CD4-positive, alpha-beta memory T cell (primary cell): ENCODE measurements at regions not wholly inside any gene's neighbourhood (a gene's known extent, or its start where the extent isn't known, plus 50 kb on each side); places are given as distances from the start of the nearest gene placed in this dataset.
"Not testable (repeated sequence)": the region's sequence is repeated elsewhere in the genome, so short reads cannot be mapped to it uniquely, and the experiment has no call there.

Experiments
- CTCF ChIA-PET: fragments of 350-600 bp; sonication (Branson Sonifier 250); formaldehyde crosslinking; loops from one replicate; lab custom pipeline; 2021; ENCODE audit warnings: inconsistent platforms; ENCODE audit not compliant: partially characterized antibody; lab: Charles Lee
- POLR2A ChIA-PET: fragments of 350-600 bp; sonication (Branson Sonifier 250); formaldehyde crosslinking; loops from one replicate; lab custom pipeline; 2021; ENCODE audit not compliant: partially characterized antibody; lab: Charles Lee
- DNase-seq, 5 donors: peaks; one replicate each; pipeline versions ENCODE4 v3.0.0 to v3.0.0-alpha.2; 2020 to 2022; ENCODE audit warnings: mixed read lengths in 1 of 5
- H3K27ac ChIP-seq: one replicate; pipeline ENCODE4 v1.7.0; 2013; ENCODE audit warnings: low read depth, low read length
- H3K27me3 ChIP-seq: 2 replicates; pipeline ENCODE4 v1.7.0; 2013; ENCODE audit warnings: mild to moderate bottlenecking, low read length, moderate library complexity; ENCODE audit not compliant: insufficient read depth
- H3K36me3 ChIP-seq: 2 replicates; pipeline ENCODE4 v1.7.0; 2013; ENCODE audit warnings: mild to moderate bottlenecking, low read length, moderate library complexity; ENCODE audit not compliant: insufficient read depth
- H3K4me1 ChIP-seq: 2 replicates; pipeline ENCODE4 v1.7.0; 2013; ENCODE audit warnings: mild to moderate bottlenecking, low read length, moderate library complexity; ENCODE audit not compliant: insufficient read depth
- H3K4me3 ChIP-seq, 2 donors: one replicate each; pipeline ENCODE4 v1.7.0; 2013; ENCODE audit warnings: low read length in 2 of 2, mild to moderate bottlenecking in 1 of 2
- H3K9me3 ChIP-seq, 2 donors: one replicate each; pipeline ENCODE4 v1.7.0; 2013; ENCODE audit warnings: low read length in 2 of 2, control low read depth in 1 of 2; ENCODE audit not compliant: control insufficient read depth in 1 of 2
- H3K27ac Mint-ChIP-seq, 7 donors: one replicate each; pipeline ENCODE4 v1.8.0; 2020 to 2021; ENCODE audit warnings: mixed read lengths in 7 of 7, mild to moderate bottlenecking in 6 of 7, inconsistent platforms in 3 of 7, moderate library complexity in 3 of 7
- H3K27me3 Mint-ChIP-seq, 2 donors: one replicate each; pipeline ENCODE4 v1.8.0; 2020 to 2021; ENCODE audit warnings: mixed read lengths in 2 of 2
- H3K36me3 Mint-ChIP-seq, 2 donors: one replicate each; pipeline ENCODE4 v1.8.0; 2020 to 2021; ENCODE audit warnings: mixed read lengths in 2 of 2, inconsistent platforms in 1 of 2, mild to moderate bottlenecking in 1 of 2
- H3K4me1 Mint-ChIP-seq, 4 donors: one replicate each; pipeline ENCODE4 v1.8.0; 2020 to 2021; ENCODE audit warnings: mixed read lengths in 4 of 4, mild to moderate bottlenecking in 1 of 4
- H3K4me3 Mint-ChIP-seq, 8 donors: one replicate each; pipeline ENCODE4 v1.8.0; 2020 to 2021; ENCODE audit warnings: mixed read lengths in 8 of 8, mild to moderate bottlenecking in 7 of 8, moderate library complexity in 6 of 8, inconsistent platforms in 3 of 8
- H3K9me3 Mint-ChIP-seq, 8 donors: one replicate each; pipeline ENCODE4 v1.8.0; 2020 to 2021; ENCODE audit warnings: mixed read lengths in 8 of 8, mild to moderate bottlenecking in 5 of 8, inconsistent platforms in 3 of 8, moderate library complexity in 1 of 8
- intact Hi-C: fragments of 100-400 bp; cut with micrococcal nuclease; formaldehyde crosslinking; loops from one replicate; pipeline ENCODE4 v1.15.1; 2023

DNA sequence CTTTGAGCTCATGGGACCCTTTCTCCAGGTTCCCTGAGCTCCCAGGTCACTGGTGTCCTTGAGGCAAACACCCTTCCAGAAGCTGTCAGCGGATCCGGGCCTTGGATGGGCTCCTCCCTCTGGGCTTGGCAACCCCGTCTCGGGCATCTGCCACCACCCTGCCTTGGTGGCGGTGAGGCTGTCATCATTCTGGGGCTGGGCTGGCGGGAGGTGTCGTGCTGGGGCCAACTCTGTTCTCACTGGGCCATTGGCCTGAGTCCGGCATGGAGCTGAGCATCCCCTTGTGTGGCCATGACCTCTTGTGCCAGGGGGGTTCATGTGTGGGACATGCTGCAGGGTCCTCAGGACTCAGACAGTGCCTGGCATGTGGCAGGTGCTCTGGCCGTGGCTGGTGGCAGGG, 197.6 kb downstream of the LAT start:
- Histone ChIP-seq H3K4me1 (no peaks in the 10 kb centered on the region), H3K27ac (no peak overlapping the region), H3K36me3 (no peaks in the 10 kb centered on the region), H3K4me3 (no peak overlapping the region), H3K9me3 (no peaks in the 10 kb centered on the region), H3K27me3 (no peaks in the 10 kb centered on the region)
- H3K4me3 Mint-ChIP-seq, result no peak overlapping the region
- H3K27me3 Mint-ChIP-seq, result no peaks in the 10 kb centered on the region
- H3K9me3 Mint-ChIP-seq, result peaks cover 0 to 2% (median 0%) of the 10 kb centered on the region in 8 donors
- no peaks in the 10 kb centered on the region for H3K4me1 Mint-ChIP-seq
- POLR2A ChIA-PET, result no interaction called here
- H3K27ac Mint-ChIP-seq, result no peak overlapping the region
- intact Hi-C loops, result no loop called here
- no peaks in the 10 kb centered on the region for H3K36me3 Mint-ChIP-seq
- CTCF ChIA-PET, result no interaction called here
- DNase-seq, result no peak

DNA sequence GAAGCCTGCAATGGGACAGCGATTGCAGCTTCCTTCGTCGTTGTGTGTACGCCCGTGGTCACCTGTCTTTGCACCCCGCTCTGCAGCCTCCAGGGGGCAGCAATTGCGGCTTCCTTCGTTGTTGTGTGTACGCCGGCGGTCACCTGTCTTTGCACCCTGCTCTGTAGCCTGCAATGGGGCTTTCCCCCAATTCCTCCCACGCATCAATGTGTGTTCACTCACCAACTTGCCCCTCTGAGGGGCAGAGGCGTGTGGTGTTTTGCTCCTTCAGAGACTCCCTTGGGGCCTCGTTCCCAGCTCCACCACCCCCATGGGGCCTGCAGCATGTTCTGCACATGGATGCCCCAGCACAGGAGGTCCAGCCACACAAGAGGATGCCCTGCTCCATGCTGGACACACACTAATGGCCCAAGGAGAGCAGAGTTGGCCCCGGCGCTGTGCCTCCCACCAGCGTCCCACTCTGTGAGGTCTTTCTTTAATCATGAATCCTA, 197.1 kb downstream of the LAT start:
- H3K27me3 ChIP-seq, intact Hi-C loops, H3K36me3 ChIP-seq, H3K4me1 Mint-ChIP-seq, H3K4me3 Mint-ChIP-seq, H3K27me3 Mint-ChIP-seq, H3K9me3 ChIP-seq, H3K9me3 Mint-ChIP-seq, H3K36me3 Mint-ChIP-seq, H3K27ac ChIP-seq, H3K4me3 ChIP-seq, H3K4me1 ChIP-seq, DNase-seq, CTCF ChIA-PET, POLR2A ChIA-PET: not testable (repeated sequence)
- peak overlapping the region in 1 of 7 donors; percentile 62 for H3K27ac Mint-ChIP-seq

DNA sequence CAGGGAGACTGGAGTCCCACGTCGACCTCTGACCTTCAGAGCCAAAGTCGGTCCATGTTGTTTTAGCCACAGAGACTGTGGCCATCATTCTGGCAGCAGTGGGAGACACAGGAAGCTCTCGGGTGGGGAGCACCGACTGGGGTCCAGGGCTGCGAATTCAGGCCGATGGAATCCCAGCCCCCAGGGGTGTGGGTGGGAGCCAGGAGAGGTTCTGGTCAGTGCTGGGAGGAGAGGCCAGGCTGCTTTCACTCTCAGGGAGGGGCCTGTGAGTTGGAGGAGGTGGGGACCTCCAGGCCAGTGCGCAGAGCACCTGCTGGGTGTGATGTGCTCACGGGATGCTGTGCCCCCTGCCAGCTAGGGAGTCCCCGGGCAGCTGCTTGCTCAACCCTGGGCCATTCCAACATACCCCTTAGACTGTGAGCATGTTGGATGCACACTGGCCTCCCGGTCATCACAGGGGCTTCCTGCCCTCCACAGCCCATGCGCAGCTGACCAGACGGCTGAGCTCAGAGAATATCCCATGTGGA, 196.5 kb downstream of the LAT start:
- H3K27ac Mint-ChIP-seq, H3K4me1 Mint-ChIP-seq, POLR2A ChIA-PET, H3K4me1 ChIP-seq, intact Hi-C loops, H3K9me3 Mint-ChIP-seq, H3K27me3 Mint-ChIP-seq, H3K27me3 ChIP-seq, H3K36me3 ChIP-seq, H3K4me3 ChIP-seq, H3K9me3 ChIP-seq, CTCF ChIA-PET, DNase-seq, H3K36me3 Mint-ChIP-seq, H3K27ac ChIP-seq, H3K4me3 Mint-ChIP-seq: not testable (repeated sequence)

DNA sequence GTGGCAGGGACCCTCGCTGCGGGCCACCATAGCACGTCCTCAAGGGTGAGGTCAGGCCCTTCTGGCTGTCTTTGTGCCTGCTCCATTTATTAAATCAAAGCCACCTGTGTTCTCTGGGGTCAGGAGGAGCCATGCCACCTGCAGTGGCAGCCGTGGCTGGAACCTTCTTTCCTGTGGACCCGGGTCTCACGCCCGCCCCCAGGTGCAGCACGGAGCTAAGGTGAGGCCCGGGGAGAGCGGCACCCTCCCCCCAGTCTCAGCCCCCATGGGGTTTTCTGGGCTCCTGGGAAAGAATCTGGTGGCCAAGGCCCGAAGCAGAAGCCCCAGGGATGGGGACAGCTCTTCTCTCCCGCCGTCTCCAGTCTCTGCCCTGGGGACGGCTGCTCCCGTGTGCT, 195.4 kb downstream of the LAT start:
- H3K9me3 ChIP-seq, H3K36me3 Mint-ChIP-seq, CTCF ChIA-PET, H3K9me3 Mint-ChIP-seq, H3K27me3 Mint-ChIP-seq, H3K4me1 ChIP-seq, H3K4me3 ChIP-seq, POLR2A ChIA-PET, DNase-seq, H3K27me3 ChIP-seq, H3K27ac ChIP-seq, H3K36me3 ChIP-seq, H3K4me3 Mint-ChIP-seq, H3K27ac Mint-ChIP-seq, H3K4me1 Mint-ChIP-seq, intact Hi-C loops: not testable (repeated sequence)

DNA sequence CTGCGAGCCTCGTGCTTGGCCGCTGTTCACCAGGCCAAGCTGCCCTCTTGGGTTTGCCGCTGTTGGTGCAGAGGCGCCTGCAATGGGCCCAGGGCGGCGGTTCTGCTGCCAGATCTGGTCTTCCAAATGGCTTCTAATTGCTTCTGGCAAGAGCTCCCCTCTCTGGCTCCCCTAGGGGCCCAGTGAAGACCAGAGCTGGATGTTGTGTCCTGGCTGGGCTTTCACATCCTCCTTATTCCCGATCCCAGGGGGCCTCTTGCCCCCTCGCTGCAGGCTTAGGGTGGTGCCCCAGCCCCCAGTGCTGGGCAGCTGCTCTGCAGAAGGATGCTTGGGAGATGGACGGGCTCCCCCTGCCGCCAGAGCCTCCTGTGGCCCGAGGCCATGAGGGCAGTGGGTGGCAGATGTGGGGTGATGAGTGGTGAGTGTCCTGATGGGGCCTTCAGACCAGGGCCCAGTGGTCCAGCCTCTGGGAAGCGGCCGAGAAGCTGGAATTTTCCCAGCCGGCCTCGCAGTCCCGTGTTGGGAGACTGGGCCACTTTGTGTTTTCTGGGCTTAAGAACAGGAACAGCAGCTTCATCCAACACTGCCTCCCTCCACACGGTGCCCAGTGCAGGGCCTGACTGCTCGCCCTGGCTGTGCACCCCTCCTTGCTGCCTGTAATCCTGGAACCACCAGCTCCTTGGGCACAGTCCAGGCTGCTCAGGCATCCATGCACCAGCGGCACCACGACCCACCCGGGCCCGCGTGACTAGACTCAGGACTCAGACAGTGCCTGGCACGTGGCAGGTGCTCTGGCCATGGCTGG, 194.8 kb downstream of the LAT start:
- H3K4me3 ChIP-seq, H3K4me1 ChIP-seq, H3K27ac Mint-ChIP-seq, H3K4me1 Mint-ChIP-seq, POLR2A ChIA-PET, H3K27ac ChIP-seq, H3K9me3 Mint-ChIP-seq, H3K4me3 Mint-ChIP-seq, H3K27me3 ChIP-seq, H3K27me3 Mint-ChIP-seq, CTCF ChIA-PET, intact Hi-C loops, H3K36me3 Mint-ChIP-seq, DNase-seq, H3K9me3 ChIP-seq, H3K36me3 ChIP-seq: not testable (repeated sequence)

DNA sequence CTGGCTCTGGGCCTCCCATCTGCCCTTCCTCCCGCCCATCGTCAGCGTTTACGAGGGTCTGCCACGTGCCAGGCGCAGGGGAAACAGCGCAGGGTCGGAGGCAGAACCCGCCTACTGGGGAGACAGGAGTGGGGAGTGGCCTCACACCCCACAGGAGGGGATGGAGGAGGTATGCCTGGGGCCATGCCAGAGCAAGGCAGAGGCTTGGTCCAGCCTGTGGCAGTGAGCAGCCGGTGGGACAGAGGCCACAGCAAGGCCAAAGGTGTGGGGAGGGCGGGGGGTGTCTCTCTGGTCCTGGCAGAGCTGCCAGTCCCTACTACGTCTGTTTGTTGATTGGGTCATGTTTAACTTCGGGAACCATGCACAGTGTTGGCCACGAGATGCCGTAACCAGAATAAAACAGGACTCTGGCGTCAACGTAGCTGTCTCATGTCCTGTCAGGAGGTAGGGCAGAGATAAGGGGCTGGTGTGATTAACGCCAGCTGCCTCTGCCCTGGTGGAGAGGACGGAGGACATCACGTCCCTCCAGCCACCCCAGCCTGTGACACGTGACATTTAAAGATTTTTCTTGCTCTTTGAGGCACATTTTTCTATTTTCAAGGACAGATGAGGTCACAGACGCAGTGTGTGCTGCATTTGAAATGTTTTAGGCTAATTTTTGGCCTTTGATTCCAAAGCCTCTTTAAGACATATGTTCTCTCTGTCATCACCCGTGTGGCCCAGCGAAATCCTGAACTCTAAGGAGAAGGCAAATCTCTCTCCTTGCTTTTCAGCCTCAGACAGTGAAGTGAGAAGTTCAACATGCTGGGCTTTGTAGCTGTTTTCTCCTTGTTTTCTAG, 193.3 kb downstream of the LAT start:
- H3K4me1 Mint-ChIP-seq, H3K36me3 ChIP-seq, DNase-seq, H3K4me3 Mint-ChIP-seq, CTCF ChIA-PET, H3K4me1 ChIP-seq, H3K27me3 ChIP-seq, H3K9me3 ChIP-seq, POLR2A ChIA-PET, intact Hi-C loops, H3K36me3 Mint-ChIP-seq, H3K9me3 Mint-ChIP-seq, H3K27ac Mint-ChIP-seq, H3K27me3 Mint-ChIP-seq, H3K27ac ChIP-seq, H3K4me3 ChIP-seq: not testable (repeated sequence)

DNA sequence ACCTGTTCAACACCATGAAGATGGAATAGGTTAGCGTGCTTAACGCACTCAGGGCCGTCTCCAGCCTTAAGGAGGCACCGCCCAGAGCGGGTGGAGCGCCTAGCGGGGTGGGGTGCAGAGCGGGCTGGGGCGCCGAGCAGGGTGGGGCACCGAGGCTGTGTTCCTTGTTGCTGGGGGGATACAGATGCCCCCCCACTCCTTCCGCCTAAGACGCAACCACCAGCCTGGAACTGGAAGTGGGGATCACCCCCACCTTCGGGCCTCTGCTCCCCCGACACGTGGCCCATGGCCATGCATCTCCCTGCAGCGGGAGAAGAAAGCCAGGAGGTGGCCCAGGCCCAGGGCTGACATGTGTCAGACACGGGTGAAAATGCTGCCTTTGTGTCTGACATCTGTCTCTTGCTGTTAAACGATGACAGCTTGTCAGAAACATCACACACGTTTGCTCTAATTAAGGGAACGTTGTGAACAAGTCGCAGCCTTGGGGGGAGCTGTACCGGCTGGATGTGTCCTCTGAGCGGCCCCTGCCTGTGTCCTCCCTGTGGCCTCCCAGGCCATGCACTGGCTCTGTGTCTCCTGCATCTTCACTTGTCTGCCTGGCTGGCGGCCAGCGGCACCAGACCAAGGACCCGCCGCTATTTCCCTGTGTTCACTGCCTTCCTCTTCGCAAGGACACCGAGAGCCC, 192.5 kb downstream of the LAT start:
- intact Hi-C loops, H3K36me3 ChIP-seq, H3K27ac Mint-ChIP-seq, H3K27me3 Mint-ChIP-seq, H3K36me3 Mint-ChIP-seq, H3K9me3 Mint-ChIP-seq, DNase-seq, H3K9me3 ChIP-seq, CTCF ChIA-PET, POLR2A ChIA-PET, H3K4me1 ChIP-seq, H3K4me1 Mint-ChIP-seq, H3K4me3 ChIP-seq, H3K27ac ChIP-seq, H3K4me3 Mint-ChIP-seq, H3K27me3 ChIP-seq: not testable (repeated sequence)
